ENCODE measurements at regions not wholly inside any gene's neighbourhood (a gene's known extent, or its start where the extent isn't known, plus 50 kb on each side); places are given as distances from the start of the nearest gene placed in this dataset.

DNA sequence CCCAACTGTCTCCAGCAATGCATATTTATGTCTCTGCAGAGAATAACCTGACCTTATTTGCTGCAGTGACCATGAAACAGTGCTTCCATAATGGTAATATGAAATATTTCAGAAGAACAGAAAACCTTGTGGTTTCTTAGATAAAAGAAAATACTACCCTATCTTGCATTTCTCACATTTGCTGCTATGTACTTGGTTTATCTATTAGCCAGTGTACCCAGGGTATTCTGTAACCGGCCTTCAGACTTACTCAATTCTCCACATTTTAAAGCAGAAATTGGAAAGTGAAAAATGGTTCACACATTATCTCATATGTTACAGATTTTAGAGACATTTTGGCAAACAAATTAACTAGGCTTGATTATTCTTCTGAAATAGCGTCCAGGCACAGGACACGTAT, 57.9 kb upstream of the CCDC91 start:
- TF ChIP-seq, protein P1, sequence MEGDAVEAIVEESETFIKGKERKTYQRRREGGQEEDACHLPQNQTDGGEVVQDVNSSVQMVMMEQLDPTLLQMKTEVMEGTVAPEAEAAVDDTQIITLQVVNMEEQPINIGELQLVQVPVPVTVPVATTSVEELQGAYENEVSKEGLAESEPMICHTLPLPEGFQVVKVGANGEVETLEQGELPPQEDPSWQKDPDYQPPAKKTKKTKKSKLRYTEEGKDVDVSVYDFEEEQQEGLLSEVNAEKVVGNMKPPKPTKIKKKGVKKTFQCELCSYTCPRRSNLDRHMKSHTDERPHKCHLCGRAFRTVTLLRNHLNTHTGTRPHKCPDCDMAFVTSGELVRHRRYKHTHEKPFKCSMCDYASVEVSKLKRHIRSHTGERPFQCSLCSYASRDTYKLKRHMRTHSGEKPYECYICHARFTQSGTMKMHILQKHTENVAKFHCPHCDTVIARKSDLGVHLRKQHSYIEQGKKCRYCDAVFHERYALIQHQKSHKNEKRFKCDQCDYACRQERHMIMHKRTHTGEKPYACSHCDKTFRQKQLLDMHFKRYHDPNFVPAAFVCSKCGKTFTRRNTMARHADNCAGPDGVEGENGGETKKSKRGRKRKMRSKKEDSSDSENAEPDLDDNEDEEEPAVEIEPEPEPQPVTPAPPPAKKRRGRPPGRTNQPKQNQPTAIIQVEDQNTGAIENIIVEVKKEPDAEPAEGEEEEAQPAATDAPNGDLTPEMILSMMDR (IDR thresholded peaks at IDR 0.05): no peak
- no peak for TF ChIP-seq ZFX (IDR thresholded peaks at IDR 0.05; ENCODE audit: borderline replicate concordance)

Measured in 22Rv1 (cell line).